Spleen (tissue), 11 donors: ENCODE measurements at regions not wholly inside any gene's neighbourhood (a gene's known extent, or its start where the extent isn't known, plus 50 kb on each side); places are given as distances from the start of the nearest gene placed in this dataset.

ENCODE experiments used
- DNase-seq: peaks from one replicate; pipeline ENCODE4 v3.0.0-alpha.2; 2020
- H3K27ac ChIP-seq, 8 donors: fragments of 200-600 bp; sonication (generic) in 7 of 8; 1 replicate in 4 of 8; 2 replicates in 4 of 8; pipeline versions ENCODE4 v1.5.0 to v1.8.0; 2016 to 2021; ENCODE audit warnings: inconsistent platforms in 4 of 8, mild to moderate bottlenecking in 4 of 8, moderate library complexity in 1 of 8
- H3K27me3 ChIP-seq, 7 donors: fragments of 200-600 bp; sonication (generic) in 6 of 7; replicated peaks in 1 of 7; 1 replicate in 4 of 7; 2 replicates in 3 of 7; pipeline versions ENCODE4 v1.5.0 to v1.8.0; 2016 to 2021; ENCODE audit warnings: inconsistent platforms in 3 of 7, mild to moderate bottlenecking in 1 of 7
- H3K36me3 ChIP-seq, 6 donors: fragments of 200-600 bp; sonication (generic) in 5 of 6; 1 replicate in 4 of 6; 2 replicates in 2 of 6; pipeline versions ENCODE4 v1.5.0 to v1.8.0; 2016 to 2021; ENCODE audit warnings: inconsistent platforms in 2 of 6
- H3K4me1 ChIP-seq, 6 donors: fragments of 200-600 bp; sonication (generic) in 5 of 6; 1 replicate in 3 of 6; 2 replicates in 3 of 6; pipeline versions ENCODE4 v1.5.0 to v1.8.0; 2016 to 2021; ENCODE audit warnings: inconsistent platforms in 3 of 6
- H3K4me3 ChIP-seq, 8 donors: fragments of 200-600 bp; sonication (generic) in 7 of 8; 1 replicate in 4 of 8; 2 replicates in 4 of 8; pipeline versions ENCODE4 v1.5.0 to v1.8.0; 2016 to 2021; ENCODE audit warnings: inconsistent platforms in 4 of 8, mild to moderate bottlenecking in 4 of 8, moderate library complexity in 2 of 8
- H3K9me3 ChIP-seq, 8 donors: fragments of 200-600 bp; sonication (generic) in 7 of 8; 1 replicate in 4 of 8; 2 replicates in 4 of 8; pipeline versions ENCODE4 v1.5.0 to v1.8.0; 2016 to 2021; ENCODE audit warnings: inconsistent platforms in 4 of 8
- CTCF ChIP-seq, 11 experiments: fragments of 200-600 bp in 7 of 11; fragments of 450-650 bp in 4 of 11; sonication (generic) in 4 of 11; IDR thresholded peaks in 8 of 11; conservative IDR thresholded peaks in 3 of 11; 1 replicate in 7 of 11; 2 replicates in 4 of 11; pipeline versions ENCODE4 v1.4.0 to v1.8.0; 2016 to 2021; ENCODE audit warnings: antibody characterized with exemption in 11 of 11, inconsistent platforms in 4 of 11, mild to moderate bottlenecking in 1 of 11
- POLR2A ChIP-seq, 3 donors: fragments of 450-650 bp; IDR thresholded peaks; one replicate each; pipeline ENCODE4 v1.5.1; 2017; ENCODE audit warnings: antibody characterized with exemption in 3 of 3, mild to moderate bottlenecking in 1 of 3
- POLR2AphosphoS5 ChIP-seq, 3 donors: sonication (generic); formaldehyde crosslinking; IDR thresholded peaks; one replicate each; pipeline ENCODE4 v1.5.1; 2017; ENCODE audit warnings: antibody characterized with exemption in 3 of 3
- WGBS, 5 donors: extraction: QIAGEN DNeasy Blood & Tissue Kit in 3 of 5; methylation state at CpG; one replicate each; pipeline versions ENCODE4 v1.1.5 to v1.1.7; 2013 to 2018; 5-methylcytosine and 5-hydroxymethylcytosine counted together
- intact Hi-C: fragments of 100-400 bp; cut with DNase I; formaldehyde crosslinking; loops from one replicate; pipeline ENCODE4 v1.15.0; 2023; ENCODE audit warnings: low total_unique reads
- donor health status: healthy with polysubstance abuse.
- donor health status: DM: no; HTN: no; CAD: no; lungs with moderate emphysema.
- donor health status: DM: no; HTN: no; CAD: no.
- donor health status: Bipolar disorder and iron deficiency.
- donor health status: healthy.
- donor health status: DM: no; HTN: no; CAD: no.
- donor health status: DM: yes; HTN: yes; CAD: no.

GRCh38 chr10:28375399-28376354, 72.8 kb upstream of the MPP7 start:
- Histone ChIP-seq H3K9me3 (no peaks in the 10 kb centered on the region), H3K36me3 (no peaks in the 10 kb centered on the region), H3K4me1 (peaks cover 0 to 8% (median 0%) of the 10 kb centered on the region in 6 donors), H3K4me3 (no peak overlapping the region), H3K27ac (no peak overlapping the region), H3K27me3 (no peaks in the 10 kb centered on the region)
- TF ChIP-seq CTCF (IDR thresholded peaks at IDR 0.05 in 8 of 11, conservative IDR thresholded peaks at IDR 0.05 in 3 of 11) (no peak), POLR2A (IDR thresholded peaks at IDR 0.05) (no peak), POLR2AphosphoS5 (IDR thresholded peaks at IDR 0.05) (no peak)
- DNase-seq = no peak
- intact Hi-C loops = loop anchor here (10.0 kb wide), 1 partner anchor 71 kb away; the partner anchor contains the start of gene MPP7
- WGBS, 5 donors = 83 to 91% (median 86%) methylated on average over 3 to 10 of the region's 10 CpGs

GRCh38 chr10:28378986-28379585, 76.2 kb upstream of the MPP7 start:
- no peaks in the 10 kb centered on the region for H3K36me3 ChIP-seq
- 68 to 81% (median 70%) methylated on average over 8 of the region's 8 CpGs for WGBS, 5 donors

GRCh38 chr10:28381466-28381865, 78.6 kb upstream of the MPP7 start:
- H3K36me3 ChIP-seq = no peaks in the 10 kb centered on the region
- DNase-seq = no peak
- no peak overlapping the region for H3K4me3 ChIP-seq
- H3K4me1 ChIP-seq = peaks cover 0 to 26% (median 5%) of the 10 kb centered on the region in 6 donors
- intact Hi-C loops = loop anchor here (2.0 kb wide), 1 partner anchor 131 kb away; no protein-coding TSS in a partner anchor
- H3K27me3 ChIP-seq = peaks cover 0 to 17% (median 0%) of the 10 kb centered on the region in 7 donors
- H3K27ac ChIP-seq = peak overlapping the region in 6 of 8 donors; percentile 2 to 80 (median 38)
- H3K9me3 ChIP-seq = no peaks in the 10 kb centered on the region
- no peak for TF ChIP-seq POLR2AphosphoS5 (IDR thresholded peaks at IDR 0.05)
- TF ChIP-seq POLR2A (IDR thresholded peaks at IDR 0.05) = no peak
- TF ChIP-seq CTCF (IDR thresholded peaks at IDR 0.05 in 8 of 11, conservative IDR thresholded peaks at IDR 0.05 in 3 of 11) = no peak

More at GRCh38 chr10:28378986-28379585, 76.2 kb upstream of the MPP7 start:
- H3K9me3 ChIP-seq = no peaks in the 10 kb centered on the region
- no peak overlapping the region for H3K4me3 ChIP-seq
- peak overlapping the region in 1 of 8 donors; percentile 80 for H3K27ac ChIP-seq
- no peak for TF ChIP-seq CTCF (IDR thresholded peaks at IDR 0.05 in 8 of 11, conservative IDR thresholded peaks at IDR 0.05 in 3 of 11)
- TF ChIP-seq POLR2A (IDR thresholded peaks at IDR 0.05) = no peak
- no peak for TF ChIP-seq POLR2AphosphoS5 (IDR thresholded peaks at IDR 0.05)
- H3K27me3 ChIP-seq = peaks cover 0 to 17% (median 0%) of the 10 kb centered on the region in 7 donors
- intact Hi-C loops = loop anchor here (10.0 kb wide), 1 partner anchor 74 kb away; the partner anchor contains the start of gene MPP7
- no peak for DNase-seq
- peaks cover 0 to 26% (median 5%) of the 10 kb centered on the region in 6 donors for H3K4me1 ChIP-seq
